PC-9 (cell line): ENCODE measurements at regions not wholly inside any gene's neighbourhood (a gene's known extent, or its start where the extent isn't known, plus 50 kb on each side); places are given as distances from the start of the nearest gene placed in this dataset.

Experiments
- CTCF ChIP-seq: fragments of 200-600 bp; sonication (generic); conservative IDR thresholded peaks from 2 replicates; pipeline ENCODE4 v1.6.1; 2017; ENCODE audit warnings: mixed run types, antibody characterized with exemption, mild to moderate bottlenecking, moderate library complexity
- EZH2 ChIP-seq: fragments of 200-600 bp; sonication (generic); IDR thresholded peaks from 2 replicates; pipeline ENCODE4 v1.8.0; 2017; ENCODE audit warnings: antibody characterized with exemption, low read depth

GRCh38 chr3:44016818-44017217 is 224.9 kb upstream of the TOPAZ1 start:
- TF ChIP-seq CTCF (no peak), EZH2 (no peak)
